ENCODE measurements at regions not wholly inside any gene's neighbourhood (a gene's known extent, or its start where the extent isn't known, plus 50 kb on each side); places are given as distances from the start of the nearest gene placed in this dataset.

- TF ChIP-seq POLR2A (IDR thresholded peaks at IDR 0.05): no peak
- no peak for TF ChIP-seq CTCF (IDR thresholded peaks at IDR 0.05)
Measured at GRCh38 chr4:54393243-54393642, 164.2 kb downstream of the PDGFRA start.
